Head of caudate nucleus (tissue), 42 donors: ENCODE measurements at regions not wholly inside any gene's neighbourhood (a gene's known extent, or its start where the extent isn't known, plus 50 kb on each side); places are given as distances from the start of the nearest gene placed in this dataset.

Experiments used
- DNase-seq, 42 donors: peaks; one replicate each; pipeline versions ENCODE4 v3.0.0 to v3.0.0-alpha.2; 2020 to 2021; ENCODE audit warnings: mixed read lengths in 7 of 42
- intact Hi-C: fragments of 100-400 bp; cut with DNase I; formaldehyde crosslinking; loops from one replicate; pipeline ENCODE4 v1.15.0; 2022

DNA sequence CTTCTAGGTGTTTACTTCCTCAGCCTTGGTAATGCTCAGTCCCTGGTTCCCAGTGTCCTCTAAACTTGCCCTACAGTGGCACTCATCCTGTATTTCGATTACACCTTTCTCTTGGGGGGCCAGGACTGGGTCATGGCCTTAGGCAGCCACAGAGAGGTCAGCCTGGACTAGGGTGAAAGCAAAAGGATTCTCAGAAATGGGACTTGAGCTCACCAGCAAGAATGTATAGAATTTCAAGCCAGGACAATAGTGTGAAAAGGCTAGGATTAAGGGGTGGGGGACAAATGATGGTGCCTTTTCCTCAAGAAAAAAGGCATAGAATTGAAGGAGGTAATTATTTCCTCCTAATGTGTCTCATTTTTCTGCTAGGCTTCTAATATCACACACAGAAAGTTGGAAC, 166.8 kb upstream of the RUNX1 start:
- intact Hi-C loops = no loop called here
- no peak for DNase-seq

DNA sequence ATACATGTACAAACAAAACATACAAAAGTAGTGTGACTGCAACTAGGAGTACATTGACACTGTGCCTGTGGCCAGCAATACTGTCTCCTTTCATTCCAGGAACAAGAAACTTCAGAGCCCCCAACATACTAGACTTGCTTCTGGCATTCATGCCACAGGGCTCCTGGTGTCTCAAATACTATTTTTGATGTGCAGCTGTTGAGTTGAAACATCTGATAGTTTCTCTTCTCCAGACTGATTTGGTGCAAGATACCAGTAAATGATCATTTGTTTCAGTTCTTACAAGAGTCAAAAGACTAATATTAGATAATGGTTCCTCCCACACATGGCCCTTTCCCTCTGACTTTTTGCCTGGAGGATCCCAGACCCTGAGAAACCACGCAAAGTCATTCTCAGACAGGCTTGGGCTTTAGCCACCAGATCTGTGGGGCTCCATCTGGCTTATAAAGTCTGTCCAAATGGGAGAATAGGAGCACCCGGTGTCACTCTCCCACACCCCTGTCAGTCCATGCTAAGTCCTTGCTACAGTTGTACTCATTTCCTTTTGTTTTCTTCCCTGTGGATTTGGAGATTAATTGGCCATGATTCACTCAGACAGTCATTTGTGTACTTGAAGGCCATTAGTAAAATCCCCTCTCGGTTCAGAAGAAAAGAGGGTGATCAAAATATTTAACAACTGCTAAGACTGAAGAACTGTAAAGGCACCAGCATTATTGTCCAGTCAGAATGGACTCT, 163.5 kb upstream of the RUNX1 start:
- no peak for DNase-seq
- intact Hi-C loops = no loop called here

DNA sequence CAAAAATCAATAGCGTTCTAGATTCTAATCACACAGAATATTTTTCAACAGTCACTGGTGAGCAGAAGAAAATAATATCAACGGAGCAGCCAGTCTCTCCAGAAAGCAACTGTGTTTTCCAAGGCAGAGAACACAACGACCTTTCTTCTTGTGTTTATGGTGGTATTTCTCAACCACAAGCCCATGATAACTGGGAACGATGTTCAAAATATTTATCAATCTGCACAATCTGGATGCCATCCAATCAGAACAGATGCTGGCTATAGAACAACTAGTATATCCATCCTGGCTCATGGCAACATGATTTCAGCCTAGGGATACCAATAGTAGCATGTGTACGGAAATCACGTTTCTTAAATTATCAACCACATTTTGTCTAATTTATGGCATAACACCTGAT, 162.7 kb upstream of the RUNX1 start:
- intact Hi-C loops = no loop called here
- DNase-seq = no peak

DNA sequence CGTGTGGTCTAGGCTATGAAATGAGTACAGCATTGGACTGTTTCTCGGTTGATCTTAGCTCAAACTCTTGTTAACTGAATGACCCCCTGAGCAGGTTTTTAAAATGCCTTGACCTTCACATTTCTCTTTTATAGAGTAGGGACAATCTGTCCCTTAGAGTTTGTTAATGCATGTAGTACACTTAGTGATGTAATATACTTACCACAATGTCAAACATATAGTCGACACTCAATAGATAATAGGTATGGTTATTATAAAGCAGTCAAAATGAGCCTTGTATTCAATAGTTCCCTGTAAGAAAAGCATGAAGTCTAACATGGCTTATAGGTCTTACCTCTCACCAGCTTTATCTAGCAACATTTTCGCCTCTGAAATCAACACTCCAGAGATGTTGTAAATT, 161.0 kb upstream of the RUNX1 start:
- intact Hi-C loops = no loop called here
- DNase-seq = no peak

DNA sequence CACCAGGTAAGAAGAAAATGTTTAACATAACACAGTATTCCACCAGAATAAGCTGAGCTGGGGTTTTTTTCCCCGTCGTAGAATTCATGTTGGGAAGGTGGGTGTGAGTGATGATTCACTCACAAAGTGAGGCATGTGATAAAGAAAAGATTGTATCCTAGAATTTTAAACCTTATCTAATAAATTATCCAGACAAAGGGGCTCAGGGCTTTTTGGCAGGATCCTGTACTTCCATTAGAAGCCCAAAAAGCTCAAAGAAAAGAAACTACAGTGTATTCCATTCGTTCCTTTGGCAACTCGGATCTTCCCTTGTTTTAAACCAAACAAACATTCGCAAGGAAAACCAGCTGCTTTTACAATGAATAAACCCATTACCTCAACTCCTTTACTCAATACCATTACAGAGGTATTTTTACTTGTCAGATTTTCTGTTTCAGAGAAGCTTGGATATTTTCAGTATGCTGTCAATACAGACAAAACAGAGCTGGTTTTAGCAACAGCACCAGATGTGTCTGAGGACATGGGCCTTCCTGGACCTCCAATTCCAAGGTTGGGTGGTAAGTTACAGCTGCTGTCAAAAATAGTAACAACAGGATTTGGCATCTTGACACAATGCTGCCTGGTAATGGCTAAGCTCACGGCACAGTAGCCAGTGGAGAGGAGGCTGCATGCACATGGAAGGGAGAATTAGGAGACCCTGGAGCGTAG, 159.9 kb upstream of the RUNX1 start:
- intact Hi-C loops = no loop called here
- peak in 10 of 42 donors; percentile 12 to 66 (median 28) for DNase-seq

DNA sequence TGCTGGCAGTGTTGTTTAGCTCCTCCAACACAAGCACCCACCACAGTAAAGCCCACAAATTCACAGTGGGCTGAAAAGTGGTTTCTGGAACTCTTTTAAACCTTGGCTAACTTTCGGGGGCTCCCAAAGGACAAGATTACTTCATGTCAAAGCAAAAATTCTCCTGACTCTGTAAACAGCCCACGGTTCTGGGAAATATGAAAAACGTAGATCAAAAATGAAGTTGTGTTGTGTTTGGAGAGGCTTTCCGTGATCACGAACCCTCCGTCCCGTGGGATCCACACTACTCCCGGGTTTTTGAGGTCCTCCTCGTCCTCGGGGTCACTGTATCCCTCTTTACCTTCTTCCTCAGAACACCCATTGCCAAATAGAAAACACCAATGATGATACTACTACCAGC, 159.0 kb upstream of the RUNX1 start:
- intact Hi-C loops = no loop called here
- no peak for DNase-seq

DNA sequence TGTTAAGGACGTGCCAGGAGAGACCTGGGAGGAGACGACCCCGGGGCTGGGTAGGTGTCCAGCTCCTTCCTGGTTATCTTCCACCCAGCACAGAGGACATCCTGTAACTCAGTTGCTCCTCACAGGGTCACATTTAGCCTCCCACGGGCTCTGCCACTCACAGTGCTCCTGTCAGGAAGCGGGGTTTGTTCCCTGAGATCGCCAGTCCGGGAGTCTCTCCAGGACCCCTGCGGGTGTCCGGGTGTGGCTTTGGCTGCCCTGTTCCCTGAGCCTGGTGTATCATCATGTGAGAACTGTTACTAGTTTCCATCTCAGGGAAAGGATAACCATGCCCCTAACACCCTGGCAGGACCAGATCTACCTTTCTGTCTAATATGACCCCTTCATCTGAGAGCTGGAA, 158.2 kb upstream of the RUNX1 start:
- no peak for DNase-seq
- intact Hi-C loops = no loop called here

DNA sequence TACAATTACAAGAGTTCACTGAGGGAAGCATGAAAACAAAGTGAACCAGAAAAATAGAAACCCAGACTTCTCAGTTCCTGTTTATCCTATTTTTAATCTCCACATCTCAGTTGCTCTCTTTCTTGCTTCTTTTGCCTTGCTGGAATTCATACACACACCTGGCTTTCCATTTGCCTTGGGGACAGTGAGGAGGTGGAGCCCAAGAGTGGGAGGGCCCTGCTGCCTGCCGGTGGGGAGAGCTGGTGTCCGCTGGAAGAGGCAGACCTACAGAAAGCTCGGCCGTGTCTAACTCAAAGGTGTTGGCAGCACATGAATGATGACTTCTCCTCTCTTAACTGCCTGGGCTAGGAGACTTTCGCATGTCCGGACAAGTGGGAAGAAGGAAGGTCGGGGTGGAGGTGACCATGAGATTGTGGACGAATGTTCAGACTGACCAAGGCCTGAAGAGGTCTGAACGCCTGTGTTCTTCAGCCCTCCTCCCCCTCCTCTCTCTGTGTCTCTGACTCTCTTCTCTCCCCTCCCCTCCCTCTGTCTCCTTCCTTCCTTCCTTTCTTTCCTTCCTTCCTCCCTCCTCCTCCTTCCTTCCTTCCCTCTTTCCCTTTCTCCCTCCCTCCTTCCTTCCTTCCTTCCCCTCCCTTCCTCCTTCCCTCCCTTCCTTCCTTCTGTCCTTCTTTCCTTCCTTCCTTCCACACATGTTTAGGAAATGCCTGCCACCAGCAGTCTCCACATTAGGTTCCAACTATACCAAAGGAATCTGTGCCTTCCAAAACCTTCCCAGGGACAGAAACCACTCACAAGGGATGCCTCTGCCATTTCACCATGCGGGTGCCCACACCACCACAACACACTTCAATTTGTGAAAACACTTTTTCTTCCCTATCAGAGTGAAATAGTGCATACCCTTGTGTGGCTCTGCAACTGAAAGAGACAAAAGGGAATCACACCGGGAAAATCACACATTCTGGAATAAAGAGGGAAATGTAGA, 157.3 kb upstream of the RUNX1 start:
- intact Hi-C loops = no loop called here
- peak in 2 of 42 donors; percentile 7 to 14 for DNase-seq

DNA sequence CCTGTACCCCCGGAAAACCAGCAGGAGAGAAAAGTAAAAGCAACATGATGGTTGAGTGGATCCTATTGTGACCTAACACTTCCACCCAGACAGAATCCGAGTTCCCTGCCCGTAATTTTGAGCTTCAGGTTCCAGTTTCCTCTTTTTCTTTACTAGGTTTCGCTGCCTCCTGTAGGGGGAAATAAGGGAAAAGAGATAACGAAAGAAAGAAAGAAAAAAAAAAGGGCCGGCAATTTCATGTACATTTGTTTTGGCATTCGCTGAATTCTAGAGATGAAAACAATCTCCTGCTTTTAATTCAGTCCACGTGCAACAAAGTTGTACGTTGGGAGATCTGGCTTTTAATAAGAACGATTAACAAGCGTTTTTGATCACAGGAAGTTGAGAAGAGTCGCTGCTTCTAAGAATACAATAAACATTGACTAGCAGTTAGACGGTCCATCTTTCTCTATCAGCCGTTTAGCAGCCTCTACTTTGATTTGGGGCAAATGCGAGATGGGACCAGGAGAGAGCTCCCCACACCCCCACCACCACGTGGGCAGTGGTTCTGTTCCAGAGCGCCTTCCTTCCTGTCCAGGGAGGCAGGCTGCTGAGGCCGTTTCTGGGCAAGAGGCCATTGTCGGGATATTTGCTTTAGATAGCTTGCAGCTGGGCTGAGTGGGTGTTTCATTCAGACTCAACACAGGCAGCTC, 155.9 kb upstream of the RUNX1 start:
- intact Hi-C loops = no loop called here
- peak; percentile 16 to 75 (median 55) for DNase-seq

DNA sequence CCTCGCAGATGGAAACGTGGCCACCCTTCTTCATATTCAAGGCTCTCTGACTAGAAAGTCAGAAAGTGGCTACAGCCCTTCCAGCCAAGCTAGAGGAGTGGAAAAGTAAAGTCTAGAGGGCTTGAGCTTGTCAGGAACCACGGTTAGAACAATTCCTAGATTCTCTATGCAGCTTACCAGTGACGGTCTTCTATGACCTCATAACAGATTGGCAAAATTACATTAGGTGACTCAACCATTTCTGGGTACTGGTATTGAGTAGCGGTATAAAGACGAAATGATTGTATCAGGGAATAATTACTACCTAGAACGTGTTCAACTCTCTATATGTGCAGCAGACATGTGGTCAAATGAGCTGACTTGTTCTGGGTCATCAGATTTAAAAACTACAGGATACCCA, 155.0 kb upstream of the RUNX1 start:
- DNase-seq = no peak
- intact Hi-C loops = no loop called here

DNA sequence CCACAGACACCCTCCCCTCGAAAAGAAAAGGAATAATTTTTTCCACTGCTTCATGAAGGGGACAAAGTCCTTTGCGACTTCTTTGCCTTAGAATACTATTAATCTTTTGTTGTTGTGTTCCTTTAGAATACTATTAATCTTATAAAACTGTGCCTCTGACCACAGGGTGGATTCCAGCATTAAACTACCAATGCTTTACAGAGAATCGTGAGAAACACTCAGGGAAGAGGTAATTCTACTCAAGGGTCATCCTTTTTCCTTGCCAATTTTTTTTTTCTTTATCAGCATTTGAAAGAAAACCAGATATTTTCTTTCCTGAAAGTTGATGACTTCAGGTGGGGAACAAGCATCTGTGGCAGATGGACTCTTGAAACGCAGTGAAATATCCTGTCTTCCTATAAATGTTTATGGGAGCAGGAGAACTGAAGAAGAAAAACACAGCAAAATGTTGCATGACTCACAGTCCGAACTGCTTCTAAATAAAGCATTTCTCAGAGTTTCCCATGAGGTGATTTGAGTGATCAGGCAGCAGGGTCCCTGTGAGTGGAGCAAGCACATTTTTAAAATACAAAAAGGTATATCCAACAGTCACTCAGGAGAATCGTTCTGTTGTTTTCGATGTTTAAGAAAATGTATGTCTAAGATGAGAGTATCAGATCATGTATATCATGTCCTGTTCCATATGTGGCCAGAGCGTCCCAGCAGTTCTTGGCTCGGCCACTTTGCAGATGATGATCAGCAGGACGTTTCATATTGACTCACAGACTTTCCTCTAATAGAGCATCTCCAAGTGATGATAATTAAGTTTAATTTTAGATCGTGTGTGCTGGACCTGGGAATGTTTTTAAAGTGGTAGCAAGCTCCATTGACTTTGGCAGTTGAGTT, 154.2 kb upstream of the RUNX1 start:
- DNase-seq = no peak
- intact Hi-C loops = no loop called here

DNA sequence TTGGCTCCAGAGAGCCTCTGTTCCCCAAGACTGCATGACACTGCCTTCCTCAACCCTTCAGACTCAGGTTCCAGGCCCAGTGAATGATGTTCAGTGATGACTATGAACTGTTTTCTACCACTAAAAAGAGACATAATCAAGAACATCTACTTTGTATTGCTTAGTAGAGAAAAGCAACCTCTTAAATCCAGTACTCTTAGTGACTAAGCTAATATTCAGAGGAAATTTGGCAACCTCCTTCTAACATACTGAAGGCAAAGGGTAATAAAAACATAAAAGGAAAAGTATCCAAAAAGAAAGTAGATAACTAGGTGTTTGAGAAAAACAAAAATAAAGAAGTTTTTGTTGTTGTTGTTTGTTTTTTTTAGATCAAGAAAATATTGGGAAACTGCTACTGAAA, 153.3 kb upstream of the RUNX1 start:
- intact Hi-C loops = no loop called here
- DNase-seq = no peak

DNA sequence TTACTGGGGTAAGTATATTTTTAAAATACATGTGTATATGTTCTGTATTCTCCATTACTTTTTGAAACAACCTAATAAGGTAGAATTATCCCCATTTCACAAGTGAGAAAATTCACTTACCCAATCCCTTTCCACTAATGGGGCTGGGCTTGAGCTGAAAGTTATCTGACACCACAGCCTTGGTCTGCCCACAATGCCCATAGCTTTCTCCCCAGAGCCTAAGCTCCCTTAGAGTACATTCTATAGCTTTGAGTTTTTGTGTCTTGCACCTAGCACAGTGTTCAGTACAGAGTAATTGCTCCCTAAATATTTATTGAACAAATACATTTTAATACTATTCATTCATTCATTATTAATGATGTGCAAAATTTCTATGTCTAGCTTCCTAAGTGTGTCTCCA, 152.7 kb upstream of the RUNX1 start:
- intact Hi-C loops = no loop called here
- no peak for DNase-seq

DNA sequence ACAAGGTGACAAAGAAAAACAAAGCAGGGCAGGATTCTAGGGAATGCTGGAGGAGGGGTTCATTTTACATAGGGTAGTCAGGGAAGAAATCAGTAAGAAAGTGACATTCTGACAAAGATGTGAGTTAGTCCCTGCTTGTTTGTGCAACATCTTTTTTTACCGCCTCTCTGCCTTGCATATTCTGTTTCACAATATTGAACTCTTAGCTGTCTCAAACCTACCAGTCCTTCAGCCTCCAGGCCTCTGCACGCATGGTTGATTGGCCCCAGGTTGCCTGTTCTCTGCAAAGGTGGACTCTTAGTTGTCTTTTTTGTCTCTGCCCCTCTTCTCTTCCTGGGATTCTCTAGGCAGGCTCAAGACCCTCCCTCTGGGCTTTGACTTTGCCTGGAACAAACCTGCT, 152.2 kb upstream of the RUNX1 start:
- intact Hi-C loops = no loop called here
- no peak for DNase-seq

DNA sequence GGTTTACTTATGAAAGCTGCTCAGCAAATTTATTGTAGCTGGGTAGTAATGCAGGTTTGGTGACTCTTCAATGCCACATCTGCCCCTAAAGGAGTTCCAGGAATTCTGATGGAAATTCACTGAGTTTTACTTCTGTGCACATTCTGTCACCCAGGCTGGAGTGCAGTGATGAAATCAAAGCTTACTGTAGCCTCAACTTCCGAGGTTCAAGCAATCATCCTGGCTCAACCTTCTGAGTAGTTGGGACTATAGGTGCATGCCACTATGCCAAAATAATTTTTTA, 150.6 kb upstream of the RUNX1 start:
- no peak for DNase-seq
- intact Hi-C loops = no loop called here

DNA sequence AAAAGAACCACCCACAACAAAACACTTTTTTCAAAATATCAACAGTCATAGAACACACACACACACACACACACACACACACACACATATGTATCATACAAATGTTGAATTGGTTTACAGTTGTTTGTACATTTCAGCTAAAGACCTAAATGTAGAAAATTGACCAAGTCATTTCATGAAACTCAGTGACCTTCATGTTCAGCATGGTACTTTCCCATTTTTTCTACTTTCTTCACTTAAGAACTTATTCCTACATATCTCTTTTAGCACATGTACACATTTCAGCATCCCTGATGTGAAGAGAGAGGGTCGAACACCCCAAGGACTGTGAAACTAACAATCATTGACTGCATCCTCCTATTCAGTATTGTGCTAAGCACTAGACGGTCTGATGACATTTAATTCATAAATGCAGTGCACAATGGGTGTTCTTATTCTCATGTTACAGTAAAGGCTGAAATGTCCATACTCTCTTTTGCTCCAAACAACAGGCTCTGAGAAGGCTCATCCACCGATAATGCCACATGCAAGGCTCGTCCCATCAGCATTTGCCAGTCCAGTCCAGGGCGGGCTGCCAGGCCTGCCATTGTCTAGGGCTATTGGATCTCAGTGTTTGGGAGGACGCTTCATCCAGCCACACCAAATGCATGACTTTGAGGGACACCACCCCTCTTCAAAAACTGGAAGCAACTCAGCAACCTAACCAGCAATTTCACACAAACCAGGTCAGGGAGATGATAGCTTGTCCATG, 150.1 kb upstream of the RUNX1 start:
- intact Hi-C loops = no loop called here
- DNase-seq = no peak

DNA sequence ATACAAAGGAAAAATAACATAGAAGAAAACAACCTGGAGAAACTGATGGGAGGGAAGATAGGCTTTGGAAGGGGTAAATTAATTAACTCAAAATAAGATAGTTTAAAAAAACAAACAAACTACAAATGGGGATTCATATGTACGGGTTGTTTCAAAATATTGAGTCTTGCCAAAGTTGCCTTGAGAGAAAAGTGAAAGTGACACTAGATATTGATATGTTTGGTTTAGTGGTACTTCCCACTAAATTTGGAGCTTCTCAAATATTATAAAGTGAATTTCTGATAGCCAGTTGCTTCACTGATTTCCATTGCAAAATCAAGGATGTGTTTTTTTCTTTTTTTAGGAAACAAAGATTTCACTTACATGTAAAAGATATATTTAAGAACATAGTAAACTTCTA, 149.5 kb upstream of the RUNX1 start:
- no peak for DNase-seq
- intact Hi-C loops = no loop called here

DNA sequence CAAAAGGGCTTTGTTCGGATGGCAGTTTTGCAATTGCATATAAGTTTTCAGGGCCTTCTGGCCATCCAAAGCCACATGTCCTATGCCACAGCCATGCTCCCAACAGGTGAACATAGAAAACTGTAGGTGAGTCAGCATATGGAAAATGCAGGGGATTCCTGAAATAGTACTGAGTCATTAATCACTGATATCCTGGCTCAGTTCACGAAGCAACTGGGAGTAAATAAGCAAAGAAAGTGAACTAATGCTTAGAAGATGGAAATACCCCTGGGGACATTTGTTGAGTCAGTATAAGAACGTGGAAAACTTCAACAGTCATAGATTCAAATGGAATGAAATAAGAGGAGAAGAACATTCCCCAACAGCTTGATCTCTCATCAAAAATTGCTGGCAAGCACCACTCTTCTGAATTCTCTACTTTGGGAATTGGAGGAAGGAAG, 148.9 kb upstream of the RUNX1 start:
- intact Hi-C loops = no loop called here
- no peak for DNase-seq
